Lower leg skin (tissue), 4 donors: ENCODE measurements at regions not wholly inside any gene's neighbourhood (a gene's known extent, or its start where the extent isn't known, plus 50 kb on each side); places are given as distances from the start of the nearest gene placed in this dataset.
"Not testable (repeated sequence)": the region's sequence is repeated elsewhere in the genome, so short reads cannot be mapped to it uniquely, and the experiment has no call there.

Source experiments
- DNase-seq, 2 donors: peaks; one replicate each; pipeline ENCODE4 v3.0.0-alpha.2; 2019; ENCODE audit warnings: low spot score in 2 of 2
- H3K4me3 ChIP-seq: fragments of 200-600 bp; sonication (generic); 2 replicates; pipeline ENCODE4 v1.5.1; 2017; ENCODE audit warnings: mild to moderate bottlenecking, low read depth; ENCODE audit not compliant: poor library complexity, severe bottlenecking
- POLR2A ChIP-seq, 2 donors: fragments of 450-650 bp; IDR thresholded peaks; one replicate each; pipeline ENCODE4 v1.6.1; 2016 to 2017; ENCODE audit warnings: antibody characterized with exemption in 2 of 2, mild to moderate bottlenecking in 1 of 2, moderate library complexity in 1 of 2
- WGBS, 2 donors: methylation state at CpG; one replicate each; pipeline ENCODE4 v1.1.5; 2018; 5-methylcytosine and 5-hydroxymethylcytosine counted together
- intact Hi-C: fragments of 100-400 bp; cut with DNase I; formaldehyde crosslinking; loops from one replicate; pipeline ENCODE4 v1.15.0; 2023; ENCODE audit warnings: low total_unique reads
- TF ChIP-seq, protein P1 (sequence below), 3 donors: fragments of 450-650 bp; IDR thresholded peaks; one replicate each; pipeline ENCODE4 v1.5.1; 2016; ENCODE audit warnings: antibody characterized with exemption in 3 of 3, mild to moderate bottlenecking in 3 of 3, moderate library complexity in 2 of 3

DNA sequence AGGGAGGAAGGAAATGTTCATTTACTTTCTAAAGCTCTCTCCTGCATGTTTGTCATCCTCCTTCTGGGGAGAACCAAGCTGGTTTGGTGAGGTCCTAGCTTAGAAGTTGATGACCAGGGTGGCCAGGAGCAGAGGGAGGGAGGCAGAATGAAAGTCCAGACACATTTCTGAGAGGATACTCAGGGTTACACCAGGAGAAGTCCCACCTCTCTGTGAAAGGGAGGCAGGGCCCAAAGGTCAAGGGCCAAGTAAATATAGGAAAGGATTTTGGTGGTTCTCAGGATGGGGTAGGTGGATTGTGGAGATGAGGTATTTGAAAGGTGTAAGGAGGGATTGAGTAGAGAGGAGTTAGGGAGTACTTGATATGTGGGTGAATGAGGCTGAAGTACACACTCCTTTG is 58.0 kb upstream of the FBXO11 start:
- DNase-seq = no peak
- intact Hi-C loops = no loop called here
- no peak overlapping the region for H3K4me3 ChIP-seq
- TF ChIP-seq, protein P1, sequence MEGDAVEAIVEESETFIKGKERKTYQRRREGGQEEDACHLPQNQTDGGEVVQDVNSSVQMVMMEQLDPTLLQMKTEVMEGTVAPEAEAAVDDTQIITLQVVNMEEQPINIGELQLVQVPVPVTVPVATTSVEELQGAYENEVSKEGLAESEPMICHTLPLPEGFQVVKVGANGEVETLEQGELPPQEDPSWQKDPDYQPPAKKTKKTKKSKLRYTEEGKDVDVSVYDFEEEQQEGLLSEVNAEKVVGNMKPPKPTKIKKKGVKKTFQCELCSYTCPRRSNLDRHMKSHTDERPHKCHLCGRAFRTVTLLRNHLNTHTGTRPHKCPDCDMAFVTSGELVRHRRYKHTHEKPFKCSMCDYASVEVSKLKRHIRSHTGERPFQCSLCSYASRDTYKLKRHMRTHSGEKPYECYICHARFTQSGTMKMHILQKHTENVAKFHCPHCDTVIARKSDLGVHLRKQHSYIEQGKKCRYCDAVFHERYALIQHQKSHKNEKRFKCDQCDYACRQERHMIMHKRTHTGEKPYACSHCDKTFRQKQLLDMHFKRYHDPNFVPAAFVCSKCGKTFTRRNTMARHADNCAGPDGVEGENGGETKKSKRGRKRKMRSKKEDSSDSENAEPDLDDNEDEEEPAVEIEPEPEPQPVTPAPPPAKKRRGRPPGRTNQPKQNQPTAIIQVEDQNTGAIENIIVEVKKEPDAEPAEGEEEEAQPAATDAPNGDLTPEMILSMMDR (IDR thresholded peaks at IDR 0.05) = no peak
- TF ChIP-seq POLR2A (IDR thresholded peaks at IDR 0.05) = no peak

DNA sequence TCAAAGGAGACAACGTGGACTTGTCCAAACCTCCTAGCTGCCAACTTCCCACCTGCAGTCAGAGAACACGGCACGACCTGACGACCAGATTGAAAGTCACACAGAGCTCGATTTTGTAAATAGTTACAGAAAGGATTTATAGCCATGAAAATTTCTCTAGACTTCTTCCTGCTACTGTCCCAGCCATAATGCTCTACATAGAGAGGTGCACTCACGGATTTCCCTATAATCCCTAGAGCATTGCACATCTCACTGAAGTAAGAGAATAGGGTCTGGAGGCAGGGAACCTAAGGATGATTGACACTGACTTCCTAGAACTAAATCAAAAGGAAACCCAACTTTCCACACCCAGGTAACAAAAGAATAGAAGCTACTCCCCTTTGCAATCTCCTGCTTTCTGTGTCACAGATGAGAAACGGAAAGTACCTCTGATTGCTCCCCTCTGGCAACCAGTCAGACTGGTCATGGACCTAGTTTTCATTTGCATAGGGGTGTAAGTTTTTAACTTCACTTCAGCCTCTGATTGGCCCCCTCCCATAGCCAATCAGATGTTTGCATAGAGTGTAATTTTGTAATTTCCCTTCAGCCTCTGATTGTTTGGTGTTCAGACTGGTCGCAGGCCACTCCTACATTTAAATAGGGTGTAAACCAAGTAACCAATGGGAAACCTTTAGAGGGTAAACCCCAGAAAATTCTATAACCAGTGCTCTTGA is 58.6 kb upstream of the FBXO11 start:
- no peak overlapping the region for H3K4me3 ChIP-seq
- DNase-seq = no peak
- intact Hi-C loops = no loop called here
- no peak for TF ChIP-seq POLR2A (IDR thresholded peaks at IDR 0.05)
- TF ChIP-seq, protein P1 (IDR thresholded peaks at IDR 0.05) = no peak
- WGBS, 2 donors = 70 to 71% methylated on average over 8 of the region's 8 CpGs

DNA sequence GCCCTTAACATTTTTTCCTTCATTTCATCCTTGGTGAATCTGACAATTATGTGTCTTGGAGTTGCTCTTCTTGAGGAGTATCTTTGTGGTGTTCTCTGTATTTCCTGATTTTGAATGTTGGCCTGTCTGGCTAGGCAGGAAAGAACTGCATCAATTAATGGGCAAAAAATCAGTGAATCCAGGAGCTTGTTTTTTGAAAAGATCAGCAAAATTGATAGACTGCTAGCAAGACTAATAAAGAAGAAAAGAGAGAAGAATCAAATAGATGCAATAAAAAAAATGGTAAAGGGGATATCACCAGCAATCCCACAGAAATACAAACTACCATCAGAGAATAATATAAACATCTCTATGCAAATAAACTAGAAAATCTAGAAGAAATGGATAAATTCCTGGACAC is 70.4 kb upstream of the FBXO11 start:
- intact Hi-C loops, H3K4me3 ChIP-seq, DNase-seq: not testable (repeated sequence)

DNA sequence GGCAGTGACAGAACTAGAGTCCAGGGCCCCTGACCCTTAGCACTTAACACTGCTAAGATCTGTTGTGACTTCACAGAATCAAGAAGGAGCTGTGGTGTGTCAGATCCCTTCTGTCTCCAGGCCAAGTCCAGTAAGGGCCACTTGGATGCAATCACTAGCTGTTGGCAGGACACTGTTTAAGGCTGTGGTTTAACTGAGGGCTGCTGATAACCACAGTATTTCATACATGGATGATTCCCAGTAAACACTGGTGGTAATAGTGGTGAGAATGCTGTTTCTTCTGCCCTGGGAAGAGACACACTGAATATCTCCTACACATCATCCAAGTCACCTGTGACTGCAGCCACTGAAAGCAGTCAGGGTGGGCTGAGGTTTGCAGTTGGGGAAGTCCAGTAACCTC is 77.7 kb upstream of the FBXO11 start:
- no peak for TF ChIP-seq POLR2A (IDR thresholded peaks at IDR 0.05)
- TF ChIP-seq, protein P1 (IDR thresholded peaks at IDR 0.05) = no peak
- no peak for DNase-seq
- intact Hi-C loops = no loop called here

DNA sequence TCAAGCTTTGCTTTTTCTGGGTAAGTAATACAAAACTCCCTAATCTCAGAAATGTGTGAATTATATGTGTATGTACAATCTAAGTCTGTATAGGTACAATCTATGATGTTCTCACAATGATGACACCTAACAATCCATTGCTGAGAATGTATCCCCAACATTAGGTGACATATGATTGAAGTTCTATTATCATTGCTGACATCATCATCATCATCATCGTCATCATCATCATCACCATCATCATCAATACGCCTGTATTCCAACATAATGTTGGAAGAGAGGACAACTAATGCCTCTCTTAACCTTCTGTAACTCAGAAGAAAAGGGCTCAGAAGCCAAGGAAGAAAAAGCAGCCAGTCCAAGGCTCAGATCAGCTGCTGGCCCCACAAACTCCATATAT is 84.2 kb upstream of the FBXO11 start:
- no peak overlapping the region for H3K4me3 ChIP-seq
- 95 to 97% methylated on average over 2 of the region's 2 CpGs for WGBS, 2 donors
- TF ChIP-seq POLR2A (IDR thresholded peaks at IDR 0.05) = no peak
- TF ChIP-seq, protein P1 (IDR thresholded peaks at IDR 0.05) = no peak
- no peak for DNase-seq
- intact Hi-C loops = no loop called here

More for the DNA sequence above, 77.7 kb upstream of the FBXO11 start:
- no peak overlapping the region for H3K4me3 ChIP-seq

DNA sequence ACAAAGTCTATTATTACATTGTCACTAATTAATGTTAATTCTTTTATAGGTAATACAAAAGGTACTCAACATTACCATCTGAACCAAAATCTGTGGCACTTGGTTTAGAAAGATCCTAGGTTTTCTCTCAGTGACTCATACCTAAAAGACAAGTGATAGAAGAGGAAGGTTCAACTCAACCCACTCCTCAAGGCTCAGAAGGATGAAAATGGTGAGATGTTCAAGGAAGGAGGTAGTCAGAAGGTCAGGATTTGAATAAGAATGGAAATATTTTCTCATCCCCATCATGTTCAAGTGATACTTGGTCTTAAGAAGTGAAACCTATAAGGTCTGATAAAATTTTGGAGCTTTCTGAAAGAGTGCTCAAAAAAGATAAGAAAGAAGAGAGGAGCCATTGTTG is 86.4 kb upstream of the FBXO11 start:
- TF ChIP-seq, protein P1 (IDR thresholded peaks at IDR 0.05) = no peak
- TF ChIP-seq POLR2A (IDR thresholded peaks at IDR 0.05) = no peak
- intact Hi-C loops = no loop called here
- no peak for DNase-seq
- no peak overlapping the region for H3K4me3 ChIP-seq
